ENCODE measurements at regions not wholly inside any gene's neighbourhood (a gene's known extent, or its start where the extent isn't known, plus 50 kb on each side); places are given as distances from the start of the nearest gene placed in this dataset.
"Not testable (repeated sequence)": the region's sequence is repeated elsewhere in the genome, so short reads cannot be mapped to it uniquely, and the experiment has no call there.

DNA sequence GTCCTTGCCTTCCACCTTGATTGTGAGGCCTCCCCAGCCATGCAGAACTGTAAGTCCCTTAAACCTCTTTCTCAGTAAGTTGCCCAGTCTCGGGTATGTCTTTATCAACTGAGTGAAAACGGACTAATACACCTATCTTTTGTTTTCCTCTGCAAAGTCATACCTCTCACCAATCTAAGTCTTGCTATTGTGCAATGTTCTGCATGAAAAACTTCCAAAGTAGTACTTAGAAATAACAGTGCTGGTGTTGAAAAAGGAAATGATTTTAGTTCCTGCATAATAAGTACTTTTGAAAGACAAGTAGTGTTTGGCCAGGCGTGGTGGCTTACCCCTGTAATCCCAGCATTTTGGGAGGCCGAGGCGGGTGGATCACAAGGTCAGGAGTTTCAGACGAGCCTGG, 573.5 kb downstream of the ANKRD50 start:
- no peak for DNase-seq

DNA sequence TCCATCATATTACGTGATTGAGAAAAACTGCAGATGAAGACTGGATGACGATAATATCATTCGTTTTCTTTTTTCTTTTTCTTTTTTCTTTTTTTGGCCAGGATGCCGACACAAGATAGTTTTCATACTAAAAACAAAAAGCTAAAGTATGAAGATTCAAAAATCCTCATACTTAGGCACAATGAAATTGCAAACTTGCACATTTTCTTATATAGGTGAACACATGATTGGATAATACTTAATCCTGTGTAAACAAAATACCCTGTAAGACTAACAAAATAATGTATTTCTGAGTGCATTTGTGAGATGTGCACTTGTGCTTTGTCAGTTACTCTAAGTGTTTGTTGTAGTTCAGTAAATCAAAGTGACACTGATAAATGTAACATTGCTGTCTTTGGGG, 568.9 kb downstream of the ANKRD50 start:
- DNase-seq: no peak

DNA sequence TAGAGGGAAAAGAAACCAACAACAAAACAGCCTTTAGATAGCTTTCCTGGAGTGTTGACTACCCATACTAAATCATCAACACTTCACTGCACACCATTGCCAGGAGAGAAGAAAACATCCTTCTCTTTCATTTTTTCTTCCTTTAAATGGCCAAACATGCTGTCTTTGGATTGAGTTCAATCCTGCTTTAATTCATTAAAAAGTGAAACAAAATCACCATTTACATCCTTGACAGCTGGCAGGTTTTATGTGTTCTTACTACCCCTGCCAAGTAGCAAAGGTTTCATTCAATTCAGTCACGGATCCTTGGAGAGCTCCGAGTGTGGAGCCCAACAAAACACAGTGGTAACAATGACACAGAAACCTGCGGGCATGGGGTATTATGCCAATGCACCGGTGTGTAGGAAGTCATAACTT, 568.3 kb downstream of the ANKRD50 start:
- DNase-seq: peak; percentile 11

DNA sequence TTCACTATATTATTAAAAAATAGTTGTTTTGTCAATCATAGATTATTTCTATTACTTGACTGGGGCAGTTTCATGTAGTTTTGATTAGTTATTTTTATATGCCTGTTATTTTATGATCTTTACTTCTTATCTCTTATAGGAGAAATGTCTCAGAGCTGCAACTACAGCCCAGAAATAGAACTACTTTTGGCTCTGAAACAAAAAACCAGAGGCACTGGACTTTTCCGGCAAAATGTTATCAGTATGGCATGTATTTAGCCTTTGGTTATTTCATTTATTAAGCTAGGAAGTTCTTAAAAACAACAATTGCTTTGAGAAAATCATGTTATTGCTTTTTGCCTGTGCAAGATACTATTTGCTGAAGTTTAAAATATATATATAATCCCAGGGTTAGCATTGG, 566.5 kb downstream of the ANKRD50 start:
- DNase-seq: no peak

DNA sequence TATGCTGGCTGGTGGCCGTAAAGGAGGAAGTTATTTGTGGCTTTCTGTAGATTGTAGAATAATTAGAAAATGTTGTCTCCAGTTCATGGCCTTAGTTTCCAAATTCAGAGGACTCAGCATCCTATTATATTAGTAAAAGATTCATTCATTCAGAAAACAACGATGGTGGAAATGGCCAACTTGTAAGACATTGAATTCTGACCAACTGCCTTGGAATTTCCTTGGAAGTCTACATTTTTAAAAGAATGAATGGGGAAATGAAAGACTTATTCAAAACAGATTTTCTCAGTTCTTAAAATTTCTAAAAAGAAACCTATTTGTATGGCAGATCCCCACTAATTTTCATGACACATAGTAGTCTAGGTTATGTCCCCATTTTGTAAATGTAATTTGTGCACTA, 561.5 kb downstream of the ANKRD50 start:
- no peak for DNase-seq

DNA sequence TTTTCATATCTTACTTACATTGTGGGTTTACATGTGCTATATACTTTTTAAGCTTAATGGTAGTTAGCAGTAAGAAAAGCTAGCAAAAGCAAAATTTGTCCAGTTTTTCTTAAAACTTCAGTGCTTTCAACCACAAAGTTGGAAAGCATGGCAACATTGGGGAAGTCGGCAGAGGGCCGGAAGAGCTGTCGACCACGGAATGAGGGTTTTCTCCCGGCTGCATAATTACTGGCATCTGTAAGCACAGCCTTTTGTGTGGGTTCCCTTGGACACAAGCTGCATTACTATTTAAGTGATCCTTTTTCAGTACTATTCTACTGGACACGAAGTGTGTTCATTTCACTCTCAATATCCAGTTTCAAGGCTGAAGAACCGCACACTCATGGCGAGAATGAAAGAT, 560.4 kb downstream of the ANKRD50 start:
- no peak for DNase-seq

DNA sequence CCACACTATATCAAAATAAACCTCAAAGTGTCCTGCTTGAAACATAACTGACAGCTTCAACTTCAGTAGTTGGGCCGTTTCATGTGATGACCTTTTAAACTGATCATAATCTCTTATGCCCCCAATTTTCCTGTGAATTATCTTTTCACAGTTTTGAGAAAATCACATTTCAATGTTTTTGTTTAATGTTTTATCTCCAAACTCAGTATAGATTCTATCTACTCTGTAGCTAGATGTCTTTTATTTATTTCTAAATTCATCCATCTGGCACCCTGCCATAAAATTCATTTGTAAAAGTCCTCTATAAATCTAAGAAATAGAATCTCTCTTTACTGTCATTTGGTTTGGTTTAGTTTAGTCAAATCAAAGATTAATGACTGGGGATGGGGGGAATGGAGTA, 557.3 kb downstream of the ANKRD50 start:
- DNase-seq: no peak

DNA sequence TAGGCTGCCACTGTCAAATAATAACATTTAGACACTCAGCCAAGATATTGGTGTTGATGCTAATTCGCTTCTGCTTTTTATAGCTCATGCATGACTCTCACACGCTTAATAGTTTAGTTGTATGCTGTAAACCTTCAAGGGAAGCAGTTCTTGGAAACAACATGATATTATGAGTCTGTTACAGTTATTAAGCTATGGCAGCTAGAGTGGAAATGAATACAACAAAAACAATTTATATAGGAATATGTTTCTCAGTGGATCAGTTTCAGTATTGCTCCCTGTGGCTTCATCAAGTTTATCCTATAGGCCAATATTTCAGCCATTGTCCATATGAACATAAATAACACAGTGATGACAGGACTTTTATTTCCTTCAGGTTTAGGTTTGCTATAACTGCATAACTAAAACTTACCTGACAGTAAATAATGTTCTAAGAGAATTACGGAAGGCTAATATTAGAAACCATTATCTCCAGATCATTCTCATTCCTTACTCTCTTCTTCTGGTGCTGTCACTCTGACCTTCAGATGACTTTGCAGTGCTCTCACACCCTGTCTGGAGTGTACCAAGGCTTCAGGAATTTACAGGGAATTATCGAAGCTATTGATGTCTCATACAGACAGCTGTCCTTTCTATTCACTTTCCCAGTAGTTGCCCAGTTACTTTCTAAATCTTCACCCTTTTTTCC, 555.0 kb downstream of the ANKRD50 start:
- no peak for DNase-seq

DNA sequence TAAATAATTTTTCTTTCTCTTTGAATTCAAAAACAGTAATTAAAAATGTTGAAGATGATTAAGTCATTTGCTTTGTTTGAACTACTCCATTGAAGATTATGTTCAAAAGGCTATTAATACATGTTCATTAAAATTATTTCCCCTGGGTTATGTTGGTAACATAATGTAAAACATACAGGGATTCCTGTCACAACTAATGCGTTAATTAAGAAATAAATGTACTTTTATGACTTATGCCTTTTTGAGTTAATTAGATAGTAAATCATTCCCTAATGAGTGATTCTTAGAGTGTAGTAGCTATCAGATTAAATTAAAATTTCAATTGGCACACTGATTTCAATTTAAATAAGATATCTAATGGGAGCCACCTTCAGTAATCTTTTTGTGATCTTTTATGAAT, 549.1 kb downstream of the ANKRD50 start:
- no peak for DNase-seq

DNA sequence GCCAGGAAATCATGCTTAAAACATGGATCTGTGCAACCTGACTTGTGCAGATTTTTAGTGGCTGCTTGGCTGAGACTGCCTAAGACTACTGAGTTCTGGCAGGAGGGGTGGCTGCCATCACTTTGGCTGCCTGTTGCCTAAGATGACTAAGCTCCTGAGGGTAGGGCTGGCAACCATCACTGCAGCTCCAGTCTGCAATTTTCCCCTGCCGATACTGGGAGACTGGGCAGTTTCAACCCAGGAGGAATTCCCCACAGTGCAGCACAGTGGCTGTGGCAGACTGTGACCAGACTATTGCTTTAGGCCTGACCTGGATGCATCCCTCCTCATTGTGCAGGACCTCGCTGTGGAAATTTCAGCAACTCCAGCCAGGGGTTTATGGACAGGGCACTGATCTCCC, 544.9 kb downstream of the ANKRD50 start:
- no peak for DNase-seq

DNA sequence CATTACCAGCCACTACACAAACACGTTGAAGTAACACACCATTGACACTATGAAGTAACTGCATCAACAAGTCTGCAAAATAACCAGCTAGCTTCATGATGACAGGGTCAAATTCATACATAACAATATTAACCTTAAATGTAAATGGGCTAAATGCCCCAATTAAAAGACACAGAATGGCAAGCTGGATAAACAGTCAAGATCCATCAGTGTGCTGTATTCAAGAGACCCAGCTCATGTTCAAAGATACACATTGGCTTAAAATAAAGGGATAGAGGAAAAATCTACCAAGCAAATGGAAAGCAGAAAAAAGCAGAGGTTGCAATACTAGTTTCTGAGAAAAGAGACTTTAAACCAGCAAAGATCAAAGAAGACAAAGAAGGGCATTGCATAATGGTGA, 543.0 kb downstream of the ANKRD50 start:
- DNase-seq: not testable (repeated sequence)

DNA sequence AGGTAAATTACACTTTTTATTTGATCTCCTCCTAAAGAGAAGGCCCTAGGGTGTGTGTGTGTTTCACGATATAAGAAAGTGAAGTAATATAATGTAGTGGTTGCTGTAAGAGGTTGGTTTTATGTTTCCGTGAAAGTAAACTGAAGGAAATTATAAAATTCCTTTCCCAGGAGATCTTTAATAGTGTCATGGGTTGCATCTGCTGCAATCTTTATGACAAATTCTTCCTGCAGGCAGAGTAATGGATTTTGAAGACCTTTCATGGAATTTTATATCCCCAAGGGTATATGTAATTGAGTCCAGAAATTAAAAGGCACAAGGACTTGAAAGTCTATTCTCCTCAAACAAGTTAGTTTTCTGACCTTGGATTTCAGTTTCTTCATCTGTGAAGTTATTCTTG, 538.6 kb downstream of the ANKRD50 start:
- DNase-seq: no peak

DNA sequence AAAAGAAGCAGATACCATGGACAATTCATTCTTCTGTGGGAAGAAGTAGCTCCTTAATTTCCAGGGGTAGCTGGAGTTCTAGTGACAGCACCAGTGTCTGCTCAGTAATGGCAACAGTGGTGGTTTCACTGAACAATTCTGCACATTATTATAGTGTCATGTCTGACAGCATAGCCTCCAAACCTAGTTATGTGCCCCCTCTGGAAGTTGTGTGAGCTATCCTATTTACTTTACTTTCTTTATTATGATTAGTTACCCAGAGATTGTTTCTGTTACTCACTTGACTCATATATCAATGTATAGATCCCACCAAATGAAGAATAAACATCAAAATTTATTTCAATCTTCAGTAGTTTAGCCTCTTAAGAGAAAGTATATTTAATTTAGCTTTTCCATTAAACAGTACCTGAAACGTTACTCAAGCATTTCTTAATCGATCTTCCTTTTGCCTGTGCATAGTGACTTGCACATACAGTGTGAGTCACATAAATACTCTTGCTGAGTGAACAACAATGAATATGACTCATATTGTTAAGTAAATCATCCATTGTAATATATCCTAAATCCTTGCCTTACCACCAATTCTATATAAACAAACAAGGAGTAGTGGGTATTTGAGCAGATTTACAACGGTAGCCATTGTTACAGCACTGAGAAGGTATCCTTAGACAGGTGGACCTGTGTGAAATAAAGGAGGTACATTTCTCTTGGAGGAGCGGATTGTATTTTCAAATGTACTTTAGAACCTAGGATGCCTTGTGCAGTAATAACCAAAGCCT, 534.7 kb downstream of the ANKRD50 start:
- no peak for DNase-seq

DNA sequence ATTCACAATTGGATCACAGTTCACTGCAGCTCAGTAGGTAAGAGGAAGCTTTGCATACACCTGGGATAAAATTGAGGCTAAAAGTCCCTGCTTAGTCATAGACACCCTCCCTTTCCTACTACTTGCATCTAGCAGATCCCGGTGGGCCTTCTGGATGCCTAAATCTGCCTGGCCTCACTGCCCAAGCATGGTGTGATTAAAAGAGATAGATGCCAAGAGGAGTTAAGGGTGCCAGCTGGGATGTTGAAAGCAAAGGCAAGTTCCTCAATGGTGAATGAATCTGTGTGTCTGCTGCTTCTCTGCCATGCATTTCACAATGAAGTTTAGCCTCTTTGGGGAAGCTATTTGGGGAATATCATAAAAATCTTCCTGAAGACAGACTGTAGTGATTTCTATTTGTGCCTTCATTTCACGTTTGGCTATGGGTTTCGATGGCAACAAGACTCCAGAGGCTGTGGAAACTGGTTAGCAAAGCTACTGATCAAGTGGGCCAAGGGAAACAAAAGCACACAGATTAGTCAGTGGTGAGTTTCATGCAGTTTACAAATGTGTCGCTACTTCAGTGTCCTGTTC, 534.0 kb downstream of the ANKRD50 start:
- no peak for DNase-seq

DNA sequence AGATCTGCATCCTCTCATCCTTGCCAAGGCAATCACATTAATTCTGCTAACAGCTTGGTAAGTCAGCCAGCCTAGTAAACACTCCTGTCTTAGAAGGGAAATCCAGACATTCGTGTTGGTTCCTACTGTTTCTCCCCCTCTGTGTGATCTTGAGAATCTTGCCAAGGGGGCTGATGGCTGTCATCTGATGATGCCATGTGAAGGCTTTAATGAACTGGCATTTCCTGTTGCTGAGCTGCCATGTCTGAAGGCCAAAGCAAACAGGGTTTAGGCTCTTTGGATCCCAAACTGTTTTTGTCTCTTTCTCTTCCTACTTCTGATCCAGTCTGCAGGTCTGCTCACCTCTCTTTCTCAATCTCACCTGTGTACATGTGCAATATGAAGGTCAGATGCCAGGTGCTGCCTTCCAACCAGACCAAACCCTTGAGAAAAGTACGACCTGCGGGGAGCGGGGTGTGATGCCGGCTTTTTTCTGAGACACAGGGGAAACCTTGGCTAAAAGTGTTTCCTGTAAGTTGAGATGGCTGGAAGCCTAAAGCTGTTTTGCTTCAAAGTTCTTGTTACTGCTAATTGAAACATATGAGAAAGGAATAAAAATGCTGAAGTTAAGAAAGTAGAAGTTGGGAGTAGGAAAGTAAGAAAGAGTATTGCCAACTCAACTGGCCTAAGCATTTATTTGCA, 532.9 kb downstream of the ANKRD50 start:
- no peak for DNase-seq

DNA sequence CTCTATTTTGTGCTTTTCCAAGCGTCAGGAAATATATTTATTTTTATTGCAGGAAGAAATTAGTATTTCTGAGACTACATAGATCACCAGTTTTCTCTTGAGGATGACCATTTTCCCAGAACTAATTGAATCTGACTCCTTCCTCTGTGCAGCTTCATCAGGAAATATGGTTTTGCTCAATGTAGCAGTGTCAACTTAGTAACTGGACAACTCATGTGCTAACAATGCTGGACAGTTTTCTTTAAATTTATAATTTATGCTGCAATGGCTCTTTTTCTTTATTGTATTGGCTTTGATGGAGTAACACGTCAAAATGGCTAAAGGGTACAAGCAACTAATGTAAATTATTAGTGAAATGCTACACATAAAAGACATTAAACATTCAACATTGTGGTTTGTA, 531.5 kb downstream of the ANKRD50 start:
- DNase-seq: no peak

DNA sequence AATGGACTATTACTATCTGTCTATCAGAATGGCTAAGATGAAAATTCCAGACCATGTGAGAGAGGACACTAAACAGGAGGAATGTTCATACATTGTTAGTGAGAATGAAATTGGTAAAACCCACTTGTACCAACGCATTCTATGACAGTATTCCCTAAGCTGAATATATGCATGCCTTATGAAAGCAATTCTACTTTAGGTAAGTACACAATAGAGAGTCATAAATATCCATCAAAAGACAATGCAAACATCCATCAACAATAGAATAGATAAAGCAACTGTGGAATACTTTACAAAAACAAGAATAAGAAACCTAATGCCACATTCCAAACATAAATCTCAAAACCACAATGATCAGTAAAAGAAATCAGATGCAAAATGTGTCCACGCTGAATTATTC, 529.3 kb downstream of the ANKRD50 start:
- no peak for DNase-seq

DNA sequence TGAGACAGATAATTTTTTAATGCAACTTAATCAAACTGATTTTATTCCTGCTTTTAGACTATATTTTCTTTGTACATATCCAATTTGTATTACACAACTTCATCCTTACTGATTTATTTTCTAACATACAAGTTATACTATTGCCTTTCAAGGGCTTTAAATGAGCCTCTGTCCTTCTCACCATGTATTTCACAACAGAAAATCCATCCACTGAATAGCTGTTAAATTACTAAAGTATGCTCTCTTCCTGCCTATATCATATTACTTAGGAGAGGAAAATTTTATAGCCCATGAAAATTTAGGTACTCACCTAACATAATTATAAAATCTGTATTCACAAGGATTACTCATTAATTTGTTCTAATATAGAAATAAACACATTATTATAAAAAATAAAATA, 528.6 kb downstream of the ANKRD50 start:
- DNase-seq: no peak

DNA sequence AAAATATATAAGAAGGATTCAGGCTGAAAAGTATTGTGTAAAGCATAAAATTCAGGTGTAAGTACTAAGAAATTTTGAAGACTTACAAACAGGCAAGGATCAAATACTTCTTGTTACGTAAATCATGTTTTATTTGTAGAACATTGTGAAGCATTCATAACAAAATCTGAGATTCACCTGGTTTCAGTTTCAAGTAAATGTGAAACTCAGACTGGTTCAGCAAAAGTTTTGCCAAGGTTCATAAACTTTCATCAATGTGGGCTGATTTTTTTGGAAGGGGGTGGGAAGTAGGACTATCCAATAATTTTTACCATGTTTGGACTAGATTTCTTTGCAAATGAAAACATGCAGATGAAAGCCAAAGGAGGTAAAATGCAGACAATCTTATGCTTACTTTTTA, 527.7 kb downstream of the ANKRD50 start:
- DNase-seq: no peak

DNA sequence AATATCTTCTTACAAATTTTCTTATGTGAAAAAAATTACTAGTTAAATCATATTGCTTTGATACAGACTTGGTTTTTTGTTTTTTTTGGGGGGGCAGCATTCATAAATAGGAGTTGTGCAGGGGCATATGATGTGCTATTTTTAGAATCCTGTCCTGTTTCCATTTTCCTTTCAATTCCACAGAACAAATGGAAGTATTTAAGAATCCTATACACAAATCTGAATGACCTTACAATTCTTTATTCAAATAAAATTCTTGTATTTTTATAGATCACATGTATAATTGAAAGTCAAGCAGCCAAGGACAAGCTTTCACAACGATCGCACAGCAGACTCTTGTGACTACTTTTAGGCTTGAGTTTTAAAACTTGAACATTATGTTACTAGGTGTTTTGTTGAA, 523.9 kb downstream of the ANKRD50 start:
- DNase-seq: no peak

DNA sequence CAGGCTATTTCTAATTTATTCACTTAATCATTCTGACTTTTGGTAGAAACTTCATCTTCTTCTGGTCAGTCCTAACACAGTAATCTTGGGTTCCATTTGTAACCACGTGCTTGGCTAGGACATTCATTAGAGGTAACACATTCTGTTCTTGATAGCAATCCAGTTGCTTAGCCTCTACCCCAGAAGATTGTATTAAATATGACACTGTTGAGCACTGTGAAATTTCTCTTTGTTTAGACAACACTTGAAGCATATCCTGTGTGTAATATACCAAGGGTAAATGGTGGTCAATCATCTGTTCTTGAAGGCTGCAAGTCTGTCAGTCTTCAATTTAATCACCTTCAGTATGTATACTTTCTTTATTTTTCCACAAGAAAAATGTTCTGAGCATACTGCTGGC, 523.0 kb downstream of the ANKRD50 start:
- DNase-seq: no peak

DNA sequence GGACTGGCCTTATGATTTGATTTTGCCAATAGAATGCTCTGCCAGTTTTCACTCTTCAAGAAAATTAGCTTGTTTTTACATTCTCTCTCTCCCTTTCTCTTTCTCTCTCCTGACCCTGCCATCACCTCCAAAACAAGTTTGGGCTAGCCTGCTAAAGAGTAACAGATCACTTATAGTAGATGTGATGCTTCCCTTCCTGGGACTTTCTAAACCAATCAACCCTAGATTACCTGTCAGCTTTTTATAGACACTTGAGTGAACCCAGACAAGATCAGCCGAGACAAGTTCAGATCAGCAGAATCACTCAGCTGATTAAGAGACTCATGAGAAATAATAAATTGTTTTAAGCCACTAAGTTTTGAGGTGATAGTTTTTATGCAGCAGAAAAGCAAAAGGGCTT, 521.2 kb downstream of the ANKRD50 start:
- no peak for DNase-seq

DNA sequence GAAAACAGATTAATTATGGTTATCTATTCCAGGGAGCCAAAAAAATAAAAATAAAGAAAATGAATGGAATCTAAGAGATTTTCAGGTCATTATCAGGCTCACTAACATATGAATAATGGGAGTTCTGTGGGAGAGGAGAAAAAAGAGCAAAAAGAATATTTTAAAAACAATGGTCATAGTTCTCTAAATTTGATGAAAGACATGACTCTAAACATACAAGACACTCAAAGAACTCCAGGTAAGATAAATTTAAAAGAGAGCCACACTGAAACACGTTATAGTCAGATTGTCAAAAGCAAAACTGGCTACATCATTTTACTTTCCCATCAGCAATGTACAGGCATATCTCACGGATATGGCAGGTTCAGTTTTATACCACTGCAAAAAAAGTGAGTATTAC, 520.0 kb downstream of the ANKRD50 start:
- DNase-seq: no peak

DNA sequence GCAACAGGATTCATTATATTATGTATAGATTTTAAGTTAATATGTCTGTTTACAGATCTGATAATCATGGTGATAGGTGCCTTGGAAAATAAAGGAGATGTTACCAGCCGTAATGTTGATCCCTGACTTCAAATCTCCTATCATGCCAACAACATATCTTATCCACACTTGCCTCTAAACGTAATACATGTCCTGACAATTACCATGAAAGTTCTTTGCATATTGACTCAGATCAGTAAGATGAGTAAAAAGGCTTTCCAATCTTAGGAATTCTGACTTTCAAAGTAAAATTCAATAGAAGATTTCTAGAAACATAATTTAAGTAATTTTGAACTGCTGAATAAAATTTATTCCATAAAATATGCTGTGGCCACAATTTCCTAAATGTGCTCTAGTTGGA, 513.3 kb downstream of the ANKRD50 start:
- DNase-seq: no peak
